SK-N-SH (cell line): ENCODE measurements at regions not wholly inside any gene's neighbourhood (a gene's known extent, or its start where the extent isn't known, plus 50 kb on each side); places are given as distances from the start of the nearest gene placed in this dataset.

Source experiments
- ELF1 ChIP-seq: IDR thresholded peaks from 2 replicates; pipeline ENCODE4 v1.4.0; 2012
- TF ChIP-seq, protein P1 (sequence below): fragments of 200-600 bp; sonication (generic); IDR thresholded peaks from 2 replicates; pipeline ENCODE4 v1.6.1; 2017; ENCODE audit warnings: antibody characterized with exemption, mild to moderate bottlenecking, moderate library complexity
- TF ChIP-seq, protein P2 (sequence below): IDR thresholded peaks from 2 replicates; pipeline ENCODE4 v1.4.0; 2012; ENCODE audit warnings: low read depth, borderline replicate concordance

DNA sequence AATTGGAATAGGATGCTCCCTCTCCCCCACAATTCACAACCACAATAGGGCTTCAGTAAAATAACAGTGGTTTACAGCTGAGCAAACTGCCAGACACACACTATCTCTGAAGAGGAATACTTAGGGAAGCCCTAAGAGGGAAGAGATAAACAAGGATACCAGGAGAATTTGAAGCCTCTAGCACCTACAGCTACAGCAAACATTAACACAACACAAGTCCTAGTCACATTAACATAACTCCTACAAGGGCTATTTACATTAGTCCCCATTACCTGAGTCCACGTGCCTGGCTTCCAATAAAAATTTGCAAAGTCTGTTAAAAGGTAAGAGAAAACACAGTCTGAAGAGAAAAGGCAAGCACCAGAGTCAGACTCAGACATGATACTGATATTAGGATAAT is 346.9 kb upstream of the CDIN1 start:
- no peak for TF ChIP-seq ELF1
- TF ChIP-seq, protein P1, sequence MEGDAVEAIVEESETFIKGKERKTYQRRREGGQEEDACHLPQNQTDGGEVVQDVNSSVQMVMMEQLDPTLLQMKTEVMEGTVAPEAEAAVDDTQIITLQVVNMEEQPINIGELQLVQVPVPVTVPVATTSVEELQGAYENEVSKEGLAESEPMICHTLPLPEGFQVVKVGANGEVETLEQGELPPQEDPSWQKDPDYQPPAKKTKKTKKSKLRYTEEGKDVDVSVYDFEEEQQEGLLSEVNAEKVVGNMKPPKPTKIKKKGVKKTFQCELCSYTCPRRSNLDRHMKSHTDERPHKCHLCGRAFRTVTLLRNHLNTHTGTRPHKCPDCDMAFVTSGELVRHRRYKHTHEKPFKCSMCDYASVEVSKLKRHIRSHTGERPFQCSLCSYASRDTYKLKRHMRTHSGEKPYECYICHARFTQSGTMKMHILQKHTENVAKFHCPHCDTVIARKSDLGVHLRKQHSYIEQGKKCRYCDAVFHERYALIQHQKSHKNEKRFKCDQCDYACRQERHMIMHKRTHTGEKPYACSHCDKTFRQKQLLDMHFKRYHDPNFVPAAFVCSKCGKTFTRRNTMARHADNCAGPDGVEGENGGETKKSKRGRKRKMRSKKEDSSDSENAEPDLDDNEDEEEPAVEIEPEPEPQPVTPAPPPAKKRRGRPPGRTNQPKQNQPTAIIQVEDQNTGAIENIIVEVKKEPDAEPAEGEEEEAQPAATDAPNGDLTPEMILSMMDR: no peak
- TF ChIP-seq, protein P2, sequence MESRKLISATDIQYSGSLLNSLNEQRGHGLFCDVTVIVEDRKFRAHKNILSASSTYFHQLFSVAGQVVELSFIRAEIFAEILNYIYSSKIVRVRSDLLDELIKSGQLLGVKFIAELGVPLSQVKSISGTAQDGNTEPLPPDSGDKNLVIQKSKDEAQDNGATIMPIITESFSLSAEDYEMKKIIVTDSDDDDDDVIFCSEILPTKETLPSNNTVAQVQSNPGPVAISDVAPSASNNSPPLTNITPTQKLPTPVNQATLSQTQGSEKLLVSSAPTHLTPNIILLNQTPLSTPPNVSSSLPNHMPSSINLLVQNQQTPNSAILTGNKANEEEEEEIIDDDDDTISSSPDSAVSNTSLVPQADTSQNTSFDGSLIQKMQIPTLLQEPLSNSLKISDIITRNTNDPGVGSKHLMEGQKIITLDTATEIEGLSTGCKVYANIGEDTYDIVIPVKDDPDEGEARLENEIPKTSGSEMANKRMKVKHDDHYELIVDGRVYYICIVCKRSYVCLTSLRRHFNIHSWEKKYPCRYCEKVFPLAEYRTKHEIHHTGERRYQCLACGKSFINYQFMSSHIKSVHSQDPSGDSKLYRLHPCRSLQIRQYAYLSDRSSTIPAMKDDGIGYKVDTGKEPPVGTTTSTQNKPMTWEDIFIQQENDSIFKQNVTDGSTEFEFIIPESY: no peak
